PC-9 (cell line): ENCODE measurements at regions not wholly inside any gene's neighbourhood (a gene's known extent, or its start where the extent isn't known, plus 50 kb on each side); places are given as distances from the start of the nearest gene placed in this dataset.

Source experiments
- BruUV-seq: library from RNA; stranded (reverse); fragments of 400-500 nt; replicated peaks from 2 replicates; lab custom pipeline; 2021; lab: Mats Ljungman, UMichigan
- CTCF ChIA-PET: fragments of 300-600 bp; sonication (Branson Sonifier 250); formaldehyde crosslinking; loops from one replicate; lab custom pipeline; 2022; ENCODE audit warnings: antibody characterized with exemption; lab: Charles Lee
- POLR2A ChIA-PET: fragments of 300-600 bp; sonication (Branson Sonifier 250); formaldehyde crosslinking; loops from one replicate; lab custom pipeline; 2022; ENCODE audit warnings: antibody characterized with exemption; ENCODE audit not compliant: unreplicated experiment; lab: Charles Lee
- DNase-seq, 2 experiments: peaks; one replicate each; pipeline versions ENCODE4 v3.0.0 to v3.0.0-alpha.2; 2015 to 2022; ENCODE audit warnings: mixed read lengths in 1 of 2
- H2AFZ ChIP-seq: fragments of 200-600 bp; sonication (generic); 2 replicates; pipeline ENCODE4 v1.8.1; 2017; ENCODE audit warnings: antibody characterized with exemption
- H3F3A ChIP-seq: fragments of 200-600 bp; sonication (generic); 2 replicates; pipeline ENCODE4 v1.8.1; 2017; ENCODE audit warnings: antibody characterized with exemption, mild to moderate bottlenecking, low read depth; ENCODE audit not compliant: insufficient read depth
- H3K27ac ChIP-seq: fragments of 200-600 bp; sonication (generic); 2 replicates; pipeline ENCODE4 v1.6.1; 2016; ENCODE audit warnings: mixed run types
- H3K27me3 ChIP-seq: fragments of 200-600 bp; sonication (generic); 2 replicates; pipeline ENCODE4 v1.6.1; 2016; ENCODE audit warnings: low read depth, mixed run types; ENCODE audit not compliant: insufficient read depth
- H3K36me3 ChIP-seq: fragments of 200-600 bp; sonication (generic); 2 replicates; pipeline ENCODE4 v1.6.1; 2016; ENCODE audit warnings: low read depth, mixed run types
- H3K4me1 ChIP-seq: fragments of 200-600 bp; sonication (generic); replicated peaks from 2 replicates; pipeline ENCODE4 v1.6.1; 2016; ENCODE audit warnings: mixed run types; ENCODE audit not compliant: insufficient read depth
- H3K4me2 ChIP-seq: fragments of 200-600 bp; sonication (generic); 2 replicates; pipeline ENCODE4 v1.6.1; 2017; ENCODE audit warnings: mixed run types
- H3K4me3 ChIP-seq: fragments of 200-600 bp; sonication (generic); 2 replicates; pipeline ENCODE4 v1.6.1; 2016; ENCODE audit warnings: mixed run types
- H3K79me2 ChIP-seq: fragments of 200-600 bp; sonication (generic); 2 replicates; pipeline ENCODE4 v1.6.1; 2017; ENCODE audit warnings: low read depth, mixed run types
- H3K9me2 ChIP-seq: fragments of 200-600 bp; sonication (generic); 2 replicates; pipeline ENCODE4 v1.8.1; 2017; ENCODE audit warnings: mild to moderate bottlenecking; ENCODE audit not compliant: insufficient read depth
- H3K9me3 ChIP-seq: fragments of 200-600 bp; sonication (generic); 2 replicates; pipeline ENCODE4 v1.8.1; 2016; ENCODE audit warnings: low read depth; ENCODE audit not compliant: insufficient read depth
- H4K20me1 ChIP-seq: fragments of 200-600 bp; sonication (generic); 2 replicates; pipeline ENCODE4 v1.8.1; 2017; ENCODE audit not compliant: insufficient read depth
- EZH2 ChIP-seq: fragments of 200-600 bp; sonication (generic); IDR thresholded peaks from 2 replicates; pipeline ENCODE4 v1.8.0; 2017; ENCODE audit warnings: antibody characterized with exemption, low read depth
- intact Hi-C: fragments of 100-400 bp; cut with micrococcal nuclease; formaldehyde crosslinking; loops from one replicate; pipeline ENCODE4 v1.10.0; 2022; ENCODE audit not compliant: unreplicated experiment
- TF ChIP-seq, protein P1 (sequence below): fragments of 200-600 bp; sonication (generic); conservative IDR thresholded peaks from 2 replicates; pipeline ENCODE4 v1.6.1; 2017; ENCODE audit warnings: mixed run types, antibody characterized with exemption, mild to moderate bottlenecking, moderate library complexity

GRCh38 chr6:131362696-131363095 lies 210.3 kb upstream of the ARG1 start:
- no peak overlapping the region for H2AFZ ChIP-seq
- intact Hi-C loops, result no loop called here

GRCh38 chr6:131363947-131364834 lies 208.8 kb upstream of the ARG1 start:
- no TSS peak for BruUV-seq
- TF ChIP-seq EZH2, result no peak
- TF ChIP-seq, protein P1, sequence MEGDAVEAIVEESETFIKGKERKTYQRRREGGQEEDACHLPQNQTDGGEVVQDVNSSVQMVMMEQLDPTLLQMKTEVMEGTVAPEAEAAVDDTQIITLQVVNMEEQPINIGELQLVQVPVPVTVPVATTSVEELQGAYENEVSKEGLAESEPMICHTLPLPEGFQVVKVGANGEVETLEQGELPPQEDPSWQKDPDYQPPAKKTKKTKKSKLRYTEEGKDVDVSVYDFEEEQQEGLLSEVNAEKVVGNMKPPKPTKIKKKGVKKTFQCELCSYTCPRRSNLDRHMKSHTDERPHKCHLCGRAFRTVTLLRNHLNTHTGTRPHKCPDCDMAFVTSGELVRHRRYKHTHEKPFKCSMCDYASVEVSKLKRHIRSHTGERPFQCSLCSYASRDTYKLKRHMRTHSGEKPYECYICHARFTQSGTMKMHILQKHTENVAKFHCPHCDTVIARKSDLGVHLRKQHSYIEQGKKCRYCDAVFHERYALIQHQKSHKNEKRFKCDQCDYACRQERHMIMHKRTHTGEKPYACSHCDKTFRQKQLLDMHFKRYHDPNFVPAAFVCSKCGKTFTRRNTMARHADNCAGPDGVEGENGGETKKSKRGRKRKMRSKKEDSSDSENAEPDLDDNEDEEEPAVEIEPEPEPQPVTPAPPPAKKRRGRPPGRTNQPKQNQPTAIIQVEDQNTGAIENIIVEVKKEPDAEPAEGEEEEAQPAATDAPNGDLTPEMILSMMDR, result no peak

More at GRCh38 chr6:131362696-131363095, 210.3 kb upstream of the ARG1 start:
- H3K4me3 ChIP-seq, result no peak overlapping the region
- DNase-seq, result no peak
- no peak overlapping the region for H3K27ac ChIP-seq
- H3K79me2 ChIP-seq, result no peaks in the 10 kb centered on the region
- H3K4me2 ChIP-seq, result no peak overlapping the region
- no peaks in the 10 kb centered on the region for H3K9me3 ChIP-seq
- no peaks in the 10 kb centered on the region for H3F3A ChIP-seq
- BruUV-seq, result no TSS peak
- no peaks in the 10 kb centered on the region for H3K27me3 ChIP-seq
- no peaks in the 10 kb centered on the region for H4K20me1 ChIP-seq
- TF ChIP-seq EZH2, result no peak
- TF ChIP-seq, protein P1, result no peak
- ChIA-PET CTCF (no interaction called here), POLR2A (no interaction called here)
- H3K36me3 ChIP-seq, result no peaks in the 10 kb centered on the region
- no peaks in the 10 kb centered on the region; the same call in 1 of the 2 replicates for H3K9me2 ChIP-seq
- no peaks in the 10 kb centered on the region for H3K4me1 ChIP-seq

GRCh38 chr6:131366223-131366622 lies 206.8 kb upstream of the ARG1 start:
- BruUV-seq, result no TSS peak
- POLR2A ChIA-PET, result no interaction called here
- Histone ChIP-seq H3F3A (no peaks in the 10 kb centered on the region), H3K4me3 (no peak overlapping the region), H2AFZ (no peak overlapping the region), H3K36me3 (no peaks in the 10 kb centered on the region), H3K27me3 (no peaks in the 10 kb centered on the region), H4K20me1 (no peaks in the 10 kb centered on the region), H3K4me1 (no peaks in the 10 kb centered on the region), H3K9me2 (no peaks in the 10 kb centered on the region; the same call in 1 of the 2 replicates), H3K4me2 (no peak overlapping the region), H3K27ac (no peak overlapping the region), H3K9me3 (0 out of 2 replicates have a peak, but pooled peaks cover 4% of the 10 kb centered on the region), H3K79me2 (no peaks in the 10 kb centered on the region)
- no peak for TF ChIP-seq EZH2
- TF ChIP-seq, protein P1, result no peak
- CTCF ChIA-PET, result no interaction called here
- intact Hi-C loops, result no loop called here
- no peak for DNase-seq

More at GRCh38 chr6:131363947-131364834, 208.8 kb upstream of the ARG1 start:
- H3K36me3 ChIP-seq, result no peaks in the 10 kb centered on the region
- H3K9me2 ChIP-seq, result no peaks in the 10 kb centered on the region; the same call in 1 of the 2 replicates
- no peaks in the 10 kb centered on the region for H4K20me1 ChIP-seq
- H3K27me3 ChIP-seq, result no peaks in the 10 kb centered on the region
- H3K27ac ChIP-seq, result no peak overlapping the region
- no peaks in the 10 kb centered on the region for H3K9me3 ChIP-seq
- no peak overlapping the region for H3K4me3 ChIP-seq
- no peak overlapping the region for H2AFZ ChIP-seq
- no peaks in the 10 kb centered on the region for H3K79me2 ChIP-seq
- POLR2A ChIA-PET, result interaction anchor here (0.6 kb wide), 1 partner anchor 286 kb away, joined by 3 read pairs; no protein-coding TSS in a partner anchor
- no peak for DNase-seq
- intact Hi-C loops, result no loop called here
- CTCF ChIA-PET, result no interaction called here
- no peaks in the 10 kb centered on the region for H3F3A ChIP-seq
- H3K4me1 ChIP-seq, result no peaks in the 10 kb centered on the region
- H3K4me2 ChIP-seq, result no peak overlapping the region
